Parathyroid adenoma (tissue), 2 donors: ENCODE measurements at regions not wholly inside any gene's neighbourhood (a gene's known extent, or its start where the extent isn't known, plus 50 kb on each side); places are given as distances from the start of the nearest gene placed in this dataset.

Source experiments
- H2AFZ ChIP-seq: fragments of 300-600 bp; sonication (generic); one replicate; pipeline ENCODE4 v1.7.0; 2017; ENCODE audit warnings: antibody characterized with exemption, mild to moderate bottlenecking
- H3K27ac ChIP-seq: fragments of 300-600 bp; sonication (generic); one replicate; pipeline ENCODE4 v1.7.0; 2017
- H3K27me3 ChIP-seq: fragments of 300-600 bp; sonication (generic); one replicate; pipeline ENCODE4 v1.7.0; 2017; ENCODE audit warnings: low read length; ENCODE audit not compliant: control insufficient read depth, insufficient read depth
- H3K36me3 ChIP-seq: fragments of 300-600 bp; sonication (generic); one replicate; pipeline ENCODE4 v1.7.0; 2017; ENCODE audit warnings: low read length; ENCODE audit not compliant: control insufficient read depth, insufficient read depth
- H3K4me1 ChIP-seq: fragments of 300-600 bp; sonication (generic); one replicate; pipeline ENCODE4 v1.7.0; 2017; ENCODE audit warnings: control low read depth
- H3K4me2 ChIP-seq: fragments of 300-600 bp; sonication (generic); one replicate; pipeline ENCODE4 v1.7.0; 2017; ENCODE audit warnings: low read length
- H3K4me3 ChIP-seq: fragments of 300-600 bp; sonication (generic); one replicate; pipeline ENCODE4 v1.7.0; 2017; ENCODE audit warnings: low read depth, low read length
- H3K79me2 ChIP-seq: fragments of 300-600 bp; sonication (generic); one replicate; pipeline ENCODE4 v1.7.0; 2017; ENCODE audit warnings: control low read depth
- H3K9ac ChIP-seq: fragments of 300-600 bp; sonication (generic); one replicate; pipeline ENCODE4 v1.7.0; 2017; ENCODE audit warnings: mild to moderate bottlenecking
- H3K9me3 ChIP-seq: fragments of 300-600 bp; sonication (generic); one replicate; pipeline ENCODE4 v1.7.0; 2017; ENCODE audit warnings: low read length; ENCODE audit not compliant: control insufficient read depth
- CTCF ChIP-seq: fragments of 300-600 bp; sonication (generic); IDR thresholded peaks from one replicate; pipeline ENCODE4 v1.7.0; 2017; ENCODE audit warnings: antibody characterized with exemption, mild to moderate bottlenecking
- donor health status: primary hyperparathyroidism.

- no peak overlapping the region for H3K9ac ChIP-seq
- no peaks in the 10 kb centered on the region for H3K27me3 ChIP-seq
- no peak for TF ChIP-seq CTCF
- no peak overlapping the region for H3K4me3 ChIP-seq
- no peaks in the 10 kb centered on the region for H3K36me3 ChIP-seq
- no peaks in the 10 kb centered on the region for H3K79me2 ChIP-seq
- H3K4me1 ChIP-seq = no peaks in the 10 kb centered on the region
- H3K9me3 ChIP-seq = peaks cover 2% of the 10 kb centered on the region
- no peak overlapping the region for H2AFZ ChIP-seq
- H3K27ac ChIP-seq = no peak overlapping the region
- H3K4me2 ChIP-seq = no peak overlapping the region
These were observed 161.5 kb upstream of the STXBP5 start for GRCh38 chr6:147042679-147043078.

GRCh38 chr6:147043994-147044477 is 160.2 kb upstream of the STXBP5 start:
- Histone ChIP-seq H3K27me3 (no peaks in the 10 kb centered on the region), H3K4me2 (no peak overlapping the region), H3K9me3 (peaks cover 2% of the 10 kb centered on the region), H3K4me3 (no peak overlapping the region), H3K9ac (no peak overlapping the region), H3K36me3 (no peaks in the 10 kb centered on the region), H2AFZ (no peak overlapping the region), H3K79me2 (no peaks in the 10 kb centered on the region), H3K4me1 (no peaks in the 10 kb centered on the region), H3K27ac (no peak overlapping the region)
- no peak for TF ChIP-seq CTCF

GRCh38 chr6:147046141-147046877 is 157.9 kb upstream of the STXBP5 start:
- Histone ChIP-seq H3K4me3 (no peak overlapping the region), H3K4me2 (no peak overlapping the region), H3K27me3 (no peaks in the 10 kb centered on the region), H3K9ac (no peak overlapping the region), H3K27ac (no peak overlapping the region), H3K9me3 (peaks cover 2% of the 10 kb centered on the region), H3K4me1 (no peaks in the 10 kb centered on the region), H2AFZ (no peak overlapping the region), H3K36me3 (no peaks in the 10 kb centered on the region), H3K79me2 (no peaks in the 10 kb centered on the region)
- no peak for TF ChIP-seq CTCF

GRCh38 chr6:147048930-147049329 is 155.3 kb upstream of the STXBP5 start:
- no peaks in the 10 kb centered on the region for H3K36me3 ChIP-seq
- no peak for TF ChIP-seq CTCF
- no peaks in the 10 kb centered on the region for H3K4me1 ChIP-seq
- no peak overlapping the region for H2AFZ ChIP-seq
- no peaks in the 10 kb centered on the region for H3K79me2 ChIP-seq
- no peak overlapping the region for H3K4me3 ChIP-seq
- H3K9ac ChIP-seq = no peak overlapping the region
- H3K9me3 ChIP-seq = peaks cover 2% of the 10 kb centered on the region
- H3K27me3 ChIP-seq = no peaks in the 10 kb centered on the region
- no peak overlapping the region for H3K4me2 ChIP-seq
- no peak overlapping the region for H3K27ac ChIP-seq
